IMR-90 (cell line): ENCODE measurements at regions not wholly inside any gene's neighbourhood (a gene's known extent, or its start where the extent isn't known, plus 50 kb on each side); places are given as distances from the start of the nearest gene placed in this dataset.

Experiments used
- ATAC-seq: fragments of 200-7000 bp; cut with Tn5 transposase; 2 replicates; pipeline ENCODE4 v1.9.1; 2020; ENCODE audit warnings: low read depth, mild to moderate bottlenecking, moderate library complexity
- BruUV-seq: library from RNA; stranded (reverse); fragments of 400-500 nt; replicated peaks from 2 replicates; lab custom pipeline; 2021; lab: Mats Ljungman, UMichigan
- CTCF ChIA-PET: fragments of 300-600 bp; formaldehyde crosslinking; extraction: SDS; loops from one replicate; lab custom pipeline; 2021; ENCODE audit warnings: antibody characterized with exemption; lab: Yijun Ruan, JAX
- POLR2A ChIA-PET: fragments of 300-600 bp; sonication (Branson Sonifier 250); formaldehyde crosslinking; loops from one replicate; lab custom pipeline; 2022; ENCODE audit warnings: antibody characterized with exemption; ENCODE audit not compliant: unreplicated experiment; lab: Charles Lee
- DNase-seq: peaks from one replicate; pipeline ENCODE4 v3.0.0; 2013
- H2AFZ ChIP-seq: replicated peaks from 2 replicates; pipeline ENCODE3; 2013; ENCODE audit warnings: low read length, mild to moderate bottlenecking; ENCODE audit not compliant: poor library complexity
- H2AK5ac ChIP-seq: 2 replicates; pipeline ENCODE4 v1.6.1; 2013; ENCODE audit warnings: low read depth, low read length, inconsistent platforms
- H2AK9ac ChIP-seq: replicated peaks from 2 replicates; pipeline ENCODE3; 2013; ENCODE audit warnings: mild to moderate bottlenecking, low read depth, low read length, moderate library complexity; ENCODE audit not compliant: poor library complexity
- H2BK120ac ChIP-seq: 2 replicates; pipeline ENCODE4 v1.6.1; 2013; ENCODE audit warnings: low read depth, low read length, inconsistent platforms
- H2BK15ac ChIP-seq: 3 replicates; pipeline ENCODE4 v1.6.1; 2013; ENCODE audit warnings: low read depth, low read length, inconsistent platforms
- H2BK20ac ChIP-seq: 2 replicates; pipeline ENCODE4 v1.6.1; 2013; ENCODE audit warnings: low read depth, mild to moderate bottlenecking, inconsistent platforms, low read length, moderate library complexity
- H2BK5ac ChIP-seq: 2 replicates; pipeline ENCODE4 v1.6.1; 2013; ENCODE audit warnings: mild to moderate bottlenecking, low read depth, low read length, inconsistent platforms; ENCODE audit not compliant: poor library complexity, severe bottlenecking
- H3K14ac ChIP-seq: replicated peaks from 2 replicates; pipeline ENCODE4 v1.6.1; 2013; ENCODE audit warnings: low read depth, low read length, inconsistent platforms
- H3K18ac ChIP-seq: 2 replicates; pipeline ENCODE4 v1.6.1; 2013; ENCODE audit warnings: low read depth, low read length, control low read depth
- H3K23ac ChIP-seq: 2 replicates; pipeline ENCODE4 v1.6.1; 2013; ENCODE audit warnings: low read depth, low read length, inconsistent platforms
- H3K27ac ChIP-seq: 2 replicates; pipeline ENCODE4 v1.5.1; 2013; ENCODE audit warnings: mild to moderate bottlenecking, control low read depth, low read length; ENCODE audit not compliant: insufficient read depth
- H3K27me3 ChIP-seq: 2 replicates; pipeline ENCODE4 v1.6.1; 2013; ENCODE audit warnings: low read length; ENCODE audit not compliant: control insufficient read depth, insufficient read depth
- H3K36me3 ChIP-seq: 2 replicates; pipeline ENCODE4 v1.6.1; 2013; ENCODE audit warnings: low read length, mixed read lengths; ENCODE audit not compliant: control insufficient read depth, insufficient read depth
- H3K4ac ChIP-seq: 2 replicates; pipeline ENCODE4 v1.6.1; 2013; ENCODE audit warnings: low read depth, low read length, inconsistent platforms
- H3K4me1 ChIP-seq: 2 replicates; pipeline ENCODE4 v1.6.1; 2013; ENCODE audit warnings: low read length, mixed read lengths; ENCODE audit not compliant: control insufficient read depth, insufficient read depth
- H3K4me2 ChIP-seq: 2 replicates; pipeline ENCODE4 v1.6.1; 2013; ENCODE audit warnings: low read depth, mild to moderate bottlenecking, control low read depth, low read length, moderate library complexity
- H3K4me3 ChIP-seq: 2 replicates; pipeline ENCODE4 v1.5.1; 2013; ENCODE audit warnings: low read depth, mild to moderate bottlenecking, control low read depth, low read length, moderate library complexity; ENCODE audit not compliant: insufficient read depth
- H3K56ac ChIP-seq: 2 replicates; pipeline ENCODE4 v1.6.1; 2013; ENCODE audit warnings: low read length, inconsistent platforms; ENCODE audit not compliant: insufficient read depth; ENCODE audit errors: extremely low read depth
- H3K79me1 ChIP-seq, 2 experiments: 2 replicates each; pipeline ENCODE4 v1.6.1; 2013; ENCODE audit warnings: low read length in 2 of 2, inconsistent platforms in 1 of 2, low read depth in 1 of 2
- H3K9ac ChIP-seq: 2 replicates; pipeline ENCODE4 v1.6.1; 2013; ENCODE audit warnings: low read depth, low read length, control low read depth
- H3K9me1 ChIP-seq: 2 replicates; pipeline ENCODE4 v1.6.1; 2013; ENCODE audit warnings: low read length, inconsistent platforms; ENCODE audit not compliant: insufficient read depth
- H3K9me3 ChIP-seq: 2 replicates; pipeline ENCODE4 v1.6.1; 2013; ENCODE audit warnings: low read length; ENCODE audit not compliant: control insufficient read depth, insufficient read depth
- H4K20me1 ChIP-seq: 2 replicates; pipeline ENCODE4 v1.6.1; 2013; ENCODE audit warnings: low read length, inconsistent platforms; ENCODE audit not compliant: insufficient read depth
- H4K5ac ChIP-seq: 2 replicates; pipeline ENCODE4 v1.6.1; 2013; ENCODE audit warnings: mild to moderate bottlenecking, low read depth, low read length, control low read depth
- H4K8ac ChIP-seq, 2 experiments: 2 replicates each; pipeline ENCODE4 v1.6.1; 2013; ENCODE audit warnings: low read depth in 2 of 2, low read length in 2 of 2, control low read depth in 1 of 2, inconsistent platforms in 1 of 2
- H4K91ac ChIP-seq: 2 replicates; pipeline ENCODE4 v1.6.1; 2013; ENCODE audit warnings: low read depth, low read length, inconsistent platforms; ENCODE audit not compliant: insufficient read depth
- MXI1 ChIP-seq: IDR thresholded peaks from 2 replicates; pipeline ENCODE4 v1.6.1; 2012; ENCODE audit warnings: low read depth, mild to moderate bottlenecking, low read length, moderate library complexity, borderline replicate concordance
- POLR2A ChIP-seq: IDR thresholded peaks from 2 replicates; pipeline ENCODE4 v1.6.1; 2012; ENCODE audit warnings: mild to moderate bottlenecking, low read depth, low read length
- RAD21 ChIP-seq: IDR thresholded peaks from 2 replicates; pipeline ENCODE4 v1.6.1; 2012; ENCODE audit warnings: low read length, improper control_type of control experiment
- SMC3 ChIP-seq: fragments of 150-350 bp; IDR thresholded peaks from 2 replicates; pipeline ENCODE4 v1.6.1; 2016; ENCODE audit warnings: low read depth, mild to moderate bottlenecking, antibody characterized with exemption, low read length, moderate library complexity
- WGBS, 2 experiments: methylation state at CpG; one replicate each; pipeline versions ENCODE4 v1.1.5 to v1.1.7; 2013; ENCODE audit warnings: missing lambda C conversion rate in 2 of 2; ENCODE audit not compliant: insufficient read length in 1 of 2; ENCODE audit errors: extremely low coverage in 2 of 2; 5-methylcytosine and 5-hydroxymethylcytosine counted together
- dilution Hi-C: fragments of 300-500 bp; cut with HindIII; formaldehyde crosslinking; loops from one replicate; pipeline ENCODE4 v1.14.3; 2018; ENCODE audit warnings: low sequenced_read_pairs; ENCODE audit not compliant: unreplicated experiment
- in situ Hi-C: fragments of 300-500 bp; cut with MboI; formaldehyde crosslinking; loops from 3 replicates; pipeline ENCODE4 v1.14.3; 2019; ENCODE audit warnings: low sequenced_read_pairs, inconsistent platforms, mixed read lengths
- intact Hi-C: fragments of 100-400 bp; cut with micrococcal nuclease; formaldehyde crosslinking; loops from 2 replicates; pipeline ENCODE4 v1.10.0; 2022

- no peak overlapping the region for H3K4me2 ChIP-seq
These were observed 235.4 kb upstream of the MON1B start for GRCh38 chr16:76955629-76956028.

More at GRCh38 chr16:76955629-76956028, 235.4 kb upstream of the MON1B start:
- dilution Hi-C loops: no loop called here
- no peak overlapping the region for H3K4me3 ChIP-seq
- no peak overlapping the region for H3K27ac ChIP-seq
- CTCF ChIA-PET: no interaction called here
- BruUV-seq: no TSS peak
- no peak overlapping the region for H2BK5ac ChIP-seq
- in situ Hi-C loops: no loop called here
- H3K4me1 ChIP-seq: no peaks in the 10 kb centered on the region
- H3K56ac ChIP-seq: no peak overlapping the region
- H3K9me1 ChIP-seq: no peaks in the 10 kb centered on the region
- no peak overlapping the region for H3K4ac ChIP-seq
- no peaks in the 10 kb centered on the region for H3K36me3 ChIP-seq
- H3K14ac ChIP-seq: no peak overlapping the region
- intact Hi-C loops: no loop called here
- DNase-seq (peak; percentile 5), ATAC-seq (no peak)
- H2BK20ac ChIP-seq: no peak overlapping the region
- no peak for TF ChIP-seq SMC3
- no peak for TF ChIP-seq POLR2A
- TF ChIP-seq RAD21: no peak
- TF ChIP-seq MXI1: no peak
- no peaks in the 10 kb centered on the region for H3K27me3 ChIP-seq
- no peak overlapping the region for H2AFZ ChIP-seq
- H4K5ac ChIP-seq: no peak overlapping the region
- no peak overlapping the region for H2BK120ac ChIP-seq
- H2BK15ac ChIP-seq: no peak overlapping the region
- no peak overlapping the region for H2AK5ac ChIP-seq
- no peak overlapping the region for H3K9ac ChIP-seq
- H3K23ac ChIP-seq: no peak overlapping the region
- no peak overlapping the region for H3K18ac ChIP-seq
- no CpG with 5 or more reads among the region's 5 CpGs for WGBS, 2 experiments
- POLR2A ChIA-PET: no interaction called here
- no peak overlapping the region for H4K91ac ChIP-seq
- H3K79me1 ChIP-seq: no peaks in the 10 kb centered on the region
- peaks cover 4% of the 10 kb centered on the region; the same call in 1 of the 2 replicates for H3K9me3 ChIP-seq
- no peak overlapping the region for H4K8ac ChIP-seq
- H4K20me1 ChIP-seq: no peaks in the 10 kb centered on the region
- H2AK9ac ChIP-seq: no peak overlapping the region
